ENCODE measurements at regions not wholly inside any gene's neighbourhood (a gene's known extent, or its start where the extent isn't known, plus 50 kb on each side); places are given as distances from the start of the nearest gene placed in this dataset.

DNA sequence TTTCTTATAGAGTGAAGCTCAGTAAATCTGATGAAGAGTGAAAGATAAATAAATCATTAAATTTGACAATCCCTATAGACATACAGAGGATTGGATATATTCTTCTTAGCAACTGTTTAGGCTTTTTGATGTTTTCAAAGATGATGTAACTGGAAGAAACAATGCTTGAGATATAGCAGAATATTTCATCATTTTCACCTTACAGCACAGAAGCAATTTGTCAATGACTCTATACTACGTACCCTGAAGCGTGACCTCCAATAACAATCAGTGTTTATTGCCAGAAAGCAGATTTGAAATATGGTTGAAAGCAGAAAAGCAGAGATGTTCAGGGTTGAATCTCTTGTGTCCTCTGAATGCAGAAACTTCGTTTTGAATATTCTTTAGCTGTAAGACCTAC is 228.4 kb downstream of the DTHD1 start:
- Mint-ChIP-seq H3K27ac (no peak overlapping the region), H3K27me3 (peaks cover 13 to 15% of the 10 kb centered on the region in 2 donors), H3K9me3 (peaks cover 0 to 3% of the 10 kb centered on the region in 2 donors), H3K4me3 (no peak overlapping the region), H3K4me1 (ENCODE audit: low read depth in 2 of 2) (no peaks in the 10 kb centered on the region), H3K36me3 (ENCODE audit: insufficient read depth) (no peaks in the 10 kb centered on the region)
- ATAC-seq (replicated peaks): no peak
- DNase-seq: no peak

DNA sequence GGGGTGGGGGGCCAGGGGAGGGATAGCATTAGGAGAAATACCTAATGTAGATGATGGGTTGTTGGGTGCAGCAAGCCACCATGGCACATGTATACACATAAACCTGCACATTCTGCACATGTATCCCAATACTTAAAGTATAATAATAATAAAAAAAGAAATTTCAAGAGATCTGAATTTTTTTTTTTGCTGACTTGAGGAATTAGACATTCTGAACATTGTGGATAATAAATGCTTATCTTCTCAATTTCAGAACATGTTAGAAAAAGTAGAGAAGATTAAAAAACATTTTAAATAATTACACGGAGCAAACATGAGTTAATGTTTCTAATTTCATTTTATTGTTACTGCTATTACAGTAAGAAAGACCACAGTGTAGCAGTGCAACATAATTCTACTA is 230.4 kb downstream of the DTHD1 start:
- H3K4me1 Mint-ChIP-seq (ENCODE audit: low read depth in 2 of 2): no peaks in the 10 kb centered on the region
- no peak overlapping the region for H3K27ac Mint-ChIP-seq
- no peaks in the 10 kb centered on the region for H3K36me3 Mint-ChIP-seq (ENCODE audit: insufficient read depth)
- H3K4me3 Mint-ChIP-seq: no peak overlapping the region
- ATAC-seq (replicated peaks) (no peak), DNase-seq (no peak)
- peaks cover 0 to 3% of the 10 kb centered on the region in 2 donors for H3K9me3 Mint-ChIP-seq
- peaks cover 8 to 15% of the 10 kb centered on the region in 2 donors for H3K27me3 Mint-ChIP-seq

DNA sequence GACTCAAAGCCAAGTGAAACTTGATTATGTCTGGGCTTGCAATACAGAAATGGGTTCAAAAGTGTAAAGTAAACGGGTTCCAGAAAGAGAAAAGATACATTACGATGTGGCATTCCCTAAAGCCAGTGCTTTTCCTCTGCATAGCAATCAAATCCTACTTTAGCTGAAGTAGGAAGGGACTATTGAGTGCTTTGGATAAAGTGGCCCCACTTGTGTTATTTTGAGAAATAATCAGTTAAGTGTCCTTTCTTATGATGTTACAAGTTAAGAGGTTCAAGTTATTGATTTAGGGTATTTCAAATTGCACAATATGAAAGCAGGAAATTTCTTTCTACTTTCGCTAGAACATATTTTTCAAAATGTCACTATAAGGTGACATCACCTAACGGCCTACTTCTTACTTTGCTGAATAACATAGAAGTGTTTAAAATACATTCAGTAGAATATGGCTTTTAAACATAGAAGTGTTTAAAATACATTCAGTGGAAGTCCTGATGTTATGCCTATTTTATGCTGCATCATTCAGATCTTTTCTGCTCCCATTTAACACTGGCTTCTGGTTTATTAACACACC is 235.2 kb downstream of the DTHD1 start:
- no peak overlapping the region for H3K27ac Mint-ChIP-seq
- H3K9me3 Mint-ChIP-seq: no peaks in the 10 kb centered on the region
- H3K27me3 Mint-ChIP-seq: no peaks in the 10 kb centered on the region
- ATAC-seq (replicated peaks) (no peak), DNase-seq (no peak)
- H3K4me3 Mint-ChIP-seq: no peak overlapping the region
- no peaks in the 10 kb centered on the region for H3K4me1 Mint-ChIP-seq (ENCODE audit: low read depth in 2 of 2)
- no peaks in the 10 kb centered on the region for H3K36me3 Mint-ChIP-seq (ENCODE audit: insufficient read depth)

- H3K4me3 Mint-ChIP-seq: no peak overlapping the region
- no peaks in the 10 kb centered on the region for H3K4me1 Mint-ChIP-seq (ENCODE audit: low read depth in 2 of 2)
- DNase-seq: no peak
- no peaks in the 10 kb centered on the region for H3K36me3 Mint-ChIP-seq (ENCODE audit: insufficient read depth)
- no peak for ATAC-seq (replicated peaks)
- no peak overlapping the region for H3K27ac Mint-ChIP-seq
- H3K9me3 Mint-ChIP-seq: peaks cover 0 to 10% of the 10 kb centered on the region in 2 donors
- no peaks in the 10 kb centered on the region for H3K27me3 Mint-ChIP-seq
Measured at GRCh38 chr4:36523182-36523581, 241.8 kb downstream of the DTHD1 start.

DNA sequence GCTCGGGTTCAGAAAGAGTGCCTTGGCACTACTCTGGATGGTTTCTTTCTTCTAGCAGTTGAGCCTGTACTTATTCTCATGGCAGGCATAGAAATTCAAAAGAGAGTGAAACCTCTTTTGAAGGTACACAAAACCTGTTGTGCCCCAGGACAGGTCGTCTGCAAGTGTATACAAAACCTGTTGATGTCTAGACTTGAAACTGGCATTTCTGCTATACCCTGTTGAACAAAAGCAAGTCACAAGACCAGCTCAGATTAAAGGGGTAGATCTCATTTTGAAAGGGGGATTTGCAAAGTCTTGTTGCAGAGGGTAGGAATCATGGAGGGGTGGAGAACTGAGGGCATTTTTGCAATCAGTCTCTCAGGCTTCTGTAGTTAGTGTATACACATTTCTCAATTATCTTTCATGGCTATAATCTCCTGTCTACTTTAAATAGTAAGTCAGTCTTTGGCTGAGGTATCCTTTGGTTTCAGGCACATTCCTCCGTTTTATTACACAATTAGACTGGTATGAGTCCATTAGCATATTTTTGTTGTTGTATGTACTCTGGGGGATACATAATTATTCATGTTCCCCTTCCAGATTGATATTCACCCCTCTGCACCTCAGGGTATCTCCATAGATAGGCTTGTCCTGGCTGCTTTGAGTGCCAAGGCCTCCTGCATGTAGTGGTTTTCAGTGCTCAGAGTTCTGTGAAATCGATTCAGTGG is 251.4 kb downstream of the DTHD1 start:
- Mint-ChIP-seq H3K4me3 (no peak overlapping the region), H3K27ac (no peak overlapping the region), H3K27me3 (no peaks in the 10 kb centered on the region), H3K4me1 (ENCODE audit: low read depth in 2 of 2) (no peaks in the 10 kb centered on the region), H3K9me3 (peaks cover 0 to 15% of the 10 kb centered on the region in 2 donors), H3K36me3 (ENCODE audit: insufficient read depth) (no peaks in the 10 kb centered on the region)
- no peak for DNase-seq
- no peak for ATAC-seq (replicated peaks)

- H3K27ac Mint-ChIP-seq: no peak overlapping the region
- ATAC-seq (replicated peaks): no peak
- peaks cover 0 to 4% of the 10 kb centered on the region in 2 donors for H3K27me3 Mint-ChIP-seq
- H3K4me3 Mint-ChIP-seq: no peak overlapping the region
- DNase-seq: no peak
- no peaks in the 10 kb centered on the region for H3K4me1 Mint-ChIP-seq (ENCODE audit: low read depth in 2 of 2)
- no peaks in the 10 kb centered on the region for H3K36me3 Mint-ChIP-seq (ENCODE audit: insufficient read depth)
- H3K9me3 Mint-ChIP-seq: peaks cover 0 to 8% of the 10 kb centered on the region in 2 donors
Measured at GRCh38 chr4:36533944-36534343, 252.5 kb downstream of the DTHD1 start.

GRCh38 chr4:36547383-36547782 is 266.0 kb downstream of the DTHD1 start:
- Mint-ChIP-seq H3K27ac (no peak overlapping the region), H3K9me3 (no peaks in the 10 kb centered on the region), H3K4me1 (ENCODE audit: low read depth in 2 of 2) (no peaks in the 10 kb centered on the region), H3K4me3 (no peak overlapping the region), H3K36me3 (ENCODE audit: insufficient read depth) (no peaks in the 10 kb centered on the region), H3K27me3 (peaks cover 7 to 10% of the 10 kb centered on the region in 2 donors)
- no peak for DNase-seq
- ATAC-seq (replicated peaks): no peak

GRCh38 chr4:36549252-36549651 is 267.8 kb downstream of the DTHD1 start:
- ATAC-seq (replicated peaks) (no peak), DNase-seq (no peak)
- no peaks in the 10 kb centered on the region for H3K36me3 Mint-ChIP-seq (ENCODE audit: insufficient read depth)
- H3K4me1 Mint-ChIP-seq (ENCODE audit: low read depth in 2 of 2): no peaks in the 10 kb centered on the region
- H3K27ac Mint-ChIP-seq: no peak overlapping the region
- H3K9me3 Mint-ChIP-seq: no peaks in the 10 kb centered on the region
- H3K4me3 Mint-ChIP-seq: no peak overlapping the region
- peaks cover 7 to 10% of the 10 kb centered on the region in 2 donors for H3K27me3 Mint-ChIP-seq

GRCh38 chr4:36549992-36550391 is 268.6 kb downstream of the DTHD1 start:
- Mint-ChIP-seq H3K9me3 (no peaks in the 10 kb centered on the region), H3K36me3 (ENCODE audit: insufficient read depth) (no peaks in the 10 kb centered on the region), H3K4me3 (no peak overlapping the region), H3K27ac (no peak overlapping the region), H3K4me1 (ENCODE audit: low read depth in 2 of 2) (no peaks in the 10 kb centered on the region), H3K27me3 (peaks cover 7 to 10% of the 10 kb centered on the region in 2 donors)
- no peak for DNase-seq
- no peak for ATAC-seq (replicated peaks)

GRCh38 chr4:36551697-36552214 is 270.3 kb downstream of the DTHD1 start:
- DNase-seq: no peak
- ATAC-seq (replicated peaks): no peak

DNA sequence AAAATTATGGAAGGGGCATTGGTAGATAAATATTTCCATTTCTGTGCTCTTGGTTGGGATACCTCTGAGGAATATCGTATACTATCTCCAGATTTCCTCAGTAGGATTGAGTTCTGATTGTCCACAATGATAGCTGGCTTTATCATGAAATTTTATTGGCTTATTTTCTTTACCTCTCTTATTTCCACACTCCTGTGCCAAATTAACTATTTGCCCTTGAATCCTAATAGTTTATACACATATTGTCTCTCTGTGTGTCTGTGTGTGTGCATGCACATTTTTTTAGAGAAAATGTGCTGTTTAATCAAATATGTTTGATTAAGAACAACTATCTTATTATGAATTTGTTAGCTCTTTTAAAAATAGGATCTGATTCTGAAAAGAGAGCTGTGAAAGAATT is 271.6 kb downstream of the DTHD1 start:
- Mint-ChIP-seq H3K9me3 (no peaks in the 10 kb centered on the region), H3K4me3 (no peak overlapping the region), H3K36me3 (ENCODE audit: insufficient read depth) (no peaks in the 10 kb centered on the region), H3K27me3 (no peaks in the 10 kb centered on the region), H3K4me1 (ENCODE audit: low read depth in 2 of 2) (no peaks in the 10 kb centered on the region), H3K27ac (no peak overlapping the region)
- no peak for ATAC-seq (replicated peaks)
- DNase-seq: no peak

More at GRCh38 chr4:36551697-36552214, 270.3 kb downstream of the DTHD1 start:
- no peak overlapping the region for H3K4me3 Mint-ChIP-seq
- peaks cover 3 to 6% of the 10 kb centered on the region in 2 donors for H3K27me3 Mint-ChIP-seq
- no peaks in the 10 kb centered on the region for H3K9me3 Mint-ChIP-seq
- H3K36me3 Mint-ChIP-seq (ENCODE audit: insufficient read depth): no peaks in the 10 kb centered on the region
- no peaks in the 10 kb centered on the region for H3K4me1 Mint-ChIP-seq (ENCODE audit: low read depth in 2 of 2)
- no peak overlapping the region for H3K27ac Mint-ChIP-seq

DNA sequence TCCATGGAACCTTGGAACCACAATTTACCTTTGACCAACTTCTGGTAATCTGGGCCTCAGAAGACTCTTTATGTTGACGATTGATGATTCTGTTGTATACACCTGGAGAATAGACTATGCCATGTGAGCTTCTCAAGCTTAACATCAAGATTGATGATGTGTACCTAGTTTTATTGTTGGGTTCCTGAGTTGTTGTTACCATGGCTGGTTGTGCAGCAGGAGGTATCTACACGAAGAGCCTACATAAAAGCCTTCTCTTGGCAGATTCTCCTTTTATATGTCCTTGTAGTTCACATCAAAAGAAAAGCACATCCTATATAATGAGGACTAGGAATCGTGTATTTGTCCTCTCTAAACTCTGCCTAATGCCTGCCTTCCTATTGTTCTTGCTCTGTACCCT is 272.0 kb downstream of the DTHD1 start:
- Mint-ChIP-seq H3K36me3 (ENCODE audit: insufficient read depth) (no peaks in the 10 kb centered on the region), H3K9me3 (no peaks in the 10 kb centered on the region)
- no peak for ATAC-seq (replicated peaks)

GRCh38 chr4:36556984-36557383 is 275.6 kb downstream of the DTHD1 start:
- DNase-seq: no peak
- H3K27ac Mint-ChIP-seq: no peak overlapping the region
- no peaks in the 10 kb centered on the region for H3K27me3 Mint-ChIP-seq
- H3K4me3 Mint-ChIP-seq: no peak overlapping the region
- H3K36me3 Mint-ChIP-seq (ENCODE audit: insufficient read depth): no peaks in the 10 kb centered on the region
- H3K9me3 Mint-ChIP-seq: no peaks in the 10 kb centered on the region
- H3K4me1 Mint-ChIP-seq (ENCODE audit: low read depth in 2 of 2): no peaks in the 10 kb centered on the region
- ATAC-seq (replicated peaks): no peak

More for the DNA sequence above, 272.0 kb downstream of the DTHD1 start:
- DNase-seq: no peak
- Mint-ChIP-seq H3K27me3 (no peaks in the 10 kb centered on the region), H3K4me3 (no peak overlapping the region), H3K27ac (no peak overlapping the region), H3K4me1 (ENCODE audit: low read depth in 2 of 2) (no peaks in the 10 kb centered on the region)

GRCh38 chr4:36568575-36568974 is 287.2 kb downstream of the DTHD1 start:
- DNase-seq (no peak), ATAC-seq (replicated peaks) (no peak)
- Mint-ChIP-seq H3K36me3 (ENCODE audit: insufficient read depth) (no peaks in the 10 kb centered on the region), H3K9me3 (peaks cover 6 to 8% of the 10 kb centered on the region in 2 donors), H3K4me1 (ENCODE audit: low read depth in 2 of 2) (no peaks in the 10 kb centered on the region), H3K4me3 (no peak overlapping the region), H3K27me3 (peaks cover 12 to 36% of the 10 kb centered on the region in 2 donors), H3K27ac (no peak overlapping the region)

Data from effector memory CD8-positive, alpha-beta T cell (primary cell).